KOPT-K1 (cell line): ENCODE measurements at regions not wholly inside any gene's neighbourhood (a gene's known extent, or its start where the extent isn't known, plus 50 kb on each side); places are given as distances from the start of the nearest gene placed in this dataset.

Experiments used
- H3K27ac ChIP-seq: fragments of 200-600 bp; sonication (generic); 2 replicates; pipeline ENCODE4 v1.5.1; 2016; ENCODE audit warnings: antibody characterized with exemption, mild to moderate bottlenecking, low read depth, low read length; ENCODE audit not compliant: poor library complexity, severe bottlenecking
- H3K36me3 ChIP-seq: fragments of 200-600 bp; sonication (generic); 2 replicates; pipeline ENCODE4 v1.5.1; 2017; ENCODE audit warnings: antibody characterized with exemption, mild to moderate bottlenecking, low read length, moderate library complexity; ENCODE audit not compliant: insufficient read depth
- H3K9me3 ChIP-seq: fragments of 200-600 bp; sonication (generic); 2 replicates; pipeline ENCODE4 v1.5.1; 2017; ENCODE audit warnings: antibody characterized with exemption, low read length, mild to moderate bottlenecking; ENCODE audit not compliant: insufficient read depth, poor library complexity, severe bottlenecking

DNA sequence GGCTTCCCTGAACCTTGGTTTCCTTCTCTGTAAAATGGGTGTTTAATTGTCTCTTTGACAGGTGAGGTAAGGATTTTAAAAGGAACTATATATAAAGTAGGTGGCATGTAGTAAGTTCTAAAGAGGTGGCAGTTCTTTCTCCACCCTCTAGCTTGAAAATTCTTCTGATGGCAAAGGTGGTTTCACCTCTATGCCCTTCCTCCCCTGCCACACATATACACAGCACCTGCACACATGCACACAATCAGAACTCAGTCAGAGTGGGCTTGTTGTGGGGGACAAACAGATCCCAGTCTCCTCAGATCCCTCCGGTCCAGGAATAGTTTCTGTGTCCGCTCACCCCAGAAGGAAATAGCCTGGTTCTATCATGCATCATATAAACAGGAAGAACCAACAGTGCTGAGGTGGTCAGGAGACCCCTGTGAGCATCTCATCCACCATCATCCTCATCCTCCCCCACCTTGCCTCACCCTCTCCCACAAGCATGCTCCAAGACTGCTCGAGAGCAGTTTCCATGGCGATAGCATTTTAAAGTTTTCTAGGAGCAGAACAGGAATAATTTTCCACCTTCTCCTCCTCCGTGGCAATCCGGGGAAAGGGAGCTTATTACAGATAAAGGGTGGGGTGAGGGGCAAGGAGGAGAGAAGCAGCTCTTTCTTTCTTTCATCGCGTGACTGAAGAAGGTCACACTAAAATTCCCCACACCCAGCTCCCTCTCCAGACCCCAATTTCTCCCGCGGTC is 123.6 kb downstream of the CHST1 start:
- Histone ChIP-seq H3K27ac (no peak overlapping the region), H3K9me3 (no peaks in the 10 kb centered on the region), H3K36me3 (no peaks in the 10 kb centered on the region)

DNA sequence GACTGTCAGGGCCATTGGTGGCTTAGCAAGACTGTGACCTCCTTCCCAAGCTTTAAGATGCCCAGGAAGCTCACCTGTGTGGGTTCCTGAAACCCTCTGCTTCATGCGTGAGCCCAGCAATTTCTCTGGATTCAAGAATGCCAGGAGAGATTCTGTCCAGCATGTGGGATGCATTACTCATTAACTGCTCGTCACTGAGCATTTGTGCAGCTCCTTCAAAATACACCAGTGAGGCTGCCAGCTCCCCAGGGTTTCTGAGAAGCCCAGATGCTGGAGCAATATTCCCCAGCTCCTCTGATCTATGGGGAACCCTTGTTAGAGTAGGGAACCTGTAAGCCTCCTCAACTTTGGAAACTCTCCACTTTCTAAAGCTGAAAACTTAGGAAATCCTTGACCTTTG is 126.5 kb downstream of the CHST1 start:
- Histone ChIP-seq H3K9me3 (no peaks in the 10 kb centered on the region), H3K27ac (no peak overlapping the region), H3K36me3 (no peaks in the 10 kb centered on the region)

GRCh38 chr11:45538363-45538762 is 127.1 kb downstream of the CHST1 start:
- H3K36me3 ChIP-seq = no peaks in the 10 kb centered on the region
- H3K27ac ChIP-seq = no peak overlapping the region
- H3K9me3 ChIP-seq = no peaks in the 10 kb centered on the region

DNA sequence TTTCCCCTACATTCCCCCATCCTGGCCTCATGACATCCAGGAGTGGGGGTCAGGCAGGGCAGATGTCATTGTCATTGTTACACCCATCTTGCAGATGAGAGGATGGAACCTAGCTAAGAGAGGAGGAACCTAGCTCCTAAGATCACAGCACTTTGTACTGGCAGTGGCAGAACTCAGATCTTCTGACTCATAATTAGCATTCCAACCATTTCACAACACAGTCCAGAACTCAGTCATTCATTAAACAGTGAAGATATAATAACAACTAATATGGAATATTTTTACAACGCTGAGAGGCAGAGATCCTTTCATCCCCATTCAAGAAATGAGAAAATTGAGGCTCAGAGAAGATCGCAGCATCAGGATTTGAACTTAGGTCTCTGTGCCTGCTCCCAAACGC is 127.8 kb downstream of the CHST1 start:
- Histone ChIP-seq H3K27ac (no peak overlapping the region), H3K9me3 (no peaks in the 10 kb centered on the region), H3K36me3 (no peaks in the 10 kb centered on the region)

DNA sequence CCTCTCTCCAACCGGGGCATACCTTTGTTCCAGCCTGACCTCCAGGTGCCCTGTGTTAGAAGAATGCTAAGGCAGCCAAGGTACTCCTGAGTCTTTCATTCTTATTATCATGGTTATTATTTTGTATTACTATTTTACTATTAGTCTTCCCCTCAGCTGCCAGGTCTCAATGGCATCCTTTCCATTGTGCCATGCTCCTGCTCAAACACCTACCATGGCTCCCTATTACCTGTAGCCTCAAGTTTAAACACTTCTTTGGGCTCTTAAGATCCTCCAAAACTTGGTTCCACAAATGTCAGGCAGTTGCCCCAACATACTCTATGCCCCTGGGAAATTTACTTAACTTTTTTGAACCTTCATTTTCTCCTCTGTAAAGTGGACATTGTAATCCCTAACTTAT is 130.4 kb downstream of the CHST1 start:
- H3K36me3 ChIP-seq = no peaks in the 10 kb centered on the region
- H3K27ac ChIP-seq = no peak overlapping the region

DNA sequence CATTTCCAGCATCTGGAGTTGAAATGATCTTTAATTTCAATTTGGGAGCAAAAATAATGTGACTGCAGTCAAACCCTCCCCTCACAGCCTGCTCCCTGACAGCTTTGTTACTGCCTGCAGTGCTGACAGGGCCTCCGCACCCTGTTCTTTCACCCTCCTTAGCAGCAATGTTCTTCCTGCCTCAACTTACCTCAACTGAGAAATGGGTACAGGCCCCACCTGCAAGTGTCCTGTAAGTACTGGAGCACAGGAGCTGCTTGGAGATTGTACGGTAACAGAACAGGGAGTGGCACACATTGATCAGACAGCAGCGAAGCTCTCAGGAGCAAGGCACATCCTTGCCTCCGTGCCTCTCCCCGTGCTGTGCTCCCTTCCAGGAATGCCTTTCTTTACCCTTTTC is 131.3 kb downstream of the CHST1 start:
- Histone ChIP-seq H3K36me3 (no peaks in the 10 kb centered on the region), H3K27ac (no peak overlapping the region), H3K9me3 (no peaks in the 10 kb centered on the region)

More for the DNA sequence above, 130.4 kb downstream of the CHST1 start:
- H3K9me3 ChIP-seq = no peaks in the 10 kb centered on the region

- H3K9me3 ChIP-seq = no peaks in the 10 kb centered on the region
- no peak overlapping the region for H3K27ac ChIP-seq
Measured at GRCh38 chr11:45532546-45532945, 132.9 kb downstream of the CHST1 start.

DNA sequence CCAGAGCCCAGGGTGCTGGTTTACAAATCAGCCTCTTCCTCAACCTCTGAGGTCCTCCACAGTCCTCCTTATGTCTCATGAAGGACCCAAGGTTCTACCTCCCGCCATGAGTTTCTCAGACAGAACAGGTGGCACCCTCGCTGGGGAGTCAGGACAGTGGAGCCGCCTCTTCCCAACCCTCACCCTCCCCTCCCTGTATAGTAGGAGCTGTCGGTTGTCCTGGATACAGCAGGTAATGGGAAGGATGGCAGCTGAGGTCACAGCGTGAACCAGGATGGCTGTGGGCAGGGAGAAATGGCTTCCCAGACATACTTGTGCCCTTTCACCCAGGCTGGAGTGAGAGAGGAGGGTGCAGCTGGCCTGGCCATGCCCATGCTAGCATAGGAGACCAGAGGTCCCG is 134.6 kb downstream of the CHST1 start:
- Histone ChIP-seq H3K27ac (no peak overlapping the region), H3K9me3 (no peaks in the 10 kb centered on the region), H3K36me3 (no peaks in the 10 kb centered on the region)

More at GRCh38 chr11:45532546-45532945, 132.9 kb downstream of the CHST1 start:
- no peaks in the 10 kb centered on the region for H3K36me3 ChIP-seq

- H3K9me3 ChIP-seq = no peaks in the 10 kb centered on the region
- H3K27ac ChIP-seq = no peak overlapping the region
- H3K36me3 ChIP-seq = no peaks in the 10 kb centered on the region
Measured at GRCh38 chr11:45530111-45530510, 135.3 kb downstream of the CHST1 start.

DNA sequence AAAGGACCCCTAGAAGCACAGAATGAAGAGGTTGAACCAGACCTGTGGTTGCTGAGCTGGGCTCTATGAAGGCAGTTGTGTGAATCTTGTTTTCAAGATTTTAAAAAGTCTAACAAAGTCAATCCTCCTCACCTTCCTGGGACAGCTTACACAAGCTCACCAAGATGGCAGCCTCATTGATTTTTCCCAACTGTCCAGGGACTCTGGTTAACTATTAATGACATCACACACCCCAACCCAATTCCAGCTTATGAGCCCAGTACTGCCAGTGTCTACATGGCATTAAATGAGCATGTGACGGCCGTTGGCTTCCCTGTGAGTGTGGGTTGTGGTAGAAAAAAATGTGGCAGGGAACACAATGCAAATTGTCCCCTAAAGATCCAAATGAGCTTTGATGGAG is 137.0 kb downstream of the CHST1 start:
- H3K27ac ChIP-seq = no peak overlapping the region
- H3K9me3 ChIP-seq = no peaks in the 10 kb centered on the region
- no peaks in the 10 kb centered on the region for H3K36me3 ChIP-seq

DNA sequence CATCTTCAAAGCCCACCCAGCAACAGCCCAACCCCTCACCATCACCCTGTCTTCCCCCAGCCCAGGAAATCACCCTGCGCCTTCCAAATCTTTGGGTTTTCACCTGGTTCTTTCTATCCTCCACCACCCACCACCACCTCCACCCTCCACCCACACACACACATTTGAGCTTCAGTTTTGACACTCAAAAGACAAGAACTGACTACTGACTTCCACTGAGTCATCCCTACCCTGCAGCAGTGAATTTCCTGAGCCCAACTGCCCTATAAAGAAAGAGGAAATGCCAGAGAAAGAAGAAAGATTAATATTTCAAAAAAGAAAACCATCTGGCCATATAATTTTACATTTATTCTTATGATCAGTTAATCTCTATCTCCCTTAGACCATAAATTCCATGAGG is 137.5 kb downstream of the CHST1 start:
- Histone ChIP-seq H3K27ac (no peak overlapping the region), H3K36me3 (no peaks in the 10 kb centered on the region), H3K9me3 (no peaks in the 10 kb centered on the region)

DNA sequence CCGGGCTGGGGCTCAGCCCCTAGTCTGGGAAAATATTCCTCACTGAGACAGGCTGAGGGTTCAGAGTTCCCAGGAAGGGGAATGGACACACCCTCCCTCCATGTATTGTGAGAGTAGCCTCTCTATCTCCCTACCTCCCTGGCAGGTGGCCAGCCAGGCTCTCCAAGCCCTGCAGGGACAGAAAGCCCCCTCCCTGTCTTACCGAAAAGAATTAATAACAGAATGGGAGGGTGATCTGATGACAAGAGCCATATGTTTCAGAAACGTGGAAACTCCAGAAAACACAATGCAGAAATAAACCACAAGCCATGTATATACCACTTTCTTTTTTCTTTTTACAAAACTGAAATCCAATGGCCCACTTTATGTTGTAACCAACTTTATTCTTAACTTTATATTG is 140.0 kb downstream of the CHST1 start:
- Histone ChIP-seq H3K27ac (no peak overlapping the region), H3K9me3 (no peaks in the 10 kb centered on the region), H3K36me3 (no peaks in the 10 kb centered on the region)

GRCh38 chr11:45523760-45524159 is 141.7 kb downstream of the CHST1 start:
- H3K9me3 ChIP-seq = no peaks in the 10 kb centered on the region
- no peak overlapping the region for H3K27ac ChIP-seq
- H3K36me3 ChIP-seq = no peaks in the 10 kb centered on the region

GRCh38 chr11:45518833-45519535 is 146.4 kb downstream of the CHST1 start:
- Histone ChIP-seq H3K27ac (no peak overlapping the region), H3K9me3 (no peaks in the 10 kb centered on the region), H3K36me3 (no peaks in the 10 kb centered on the region)

DNA sequence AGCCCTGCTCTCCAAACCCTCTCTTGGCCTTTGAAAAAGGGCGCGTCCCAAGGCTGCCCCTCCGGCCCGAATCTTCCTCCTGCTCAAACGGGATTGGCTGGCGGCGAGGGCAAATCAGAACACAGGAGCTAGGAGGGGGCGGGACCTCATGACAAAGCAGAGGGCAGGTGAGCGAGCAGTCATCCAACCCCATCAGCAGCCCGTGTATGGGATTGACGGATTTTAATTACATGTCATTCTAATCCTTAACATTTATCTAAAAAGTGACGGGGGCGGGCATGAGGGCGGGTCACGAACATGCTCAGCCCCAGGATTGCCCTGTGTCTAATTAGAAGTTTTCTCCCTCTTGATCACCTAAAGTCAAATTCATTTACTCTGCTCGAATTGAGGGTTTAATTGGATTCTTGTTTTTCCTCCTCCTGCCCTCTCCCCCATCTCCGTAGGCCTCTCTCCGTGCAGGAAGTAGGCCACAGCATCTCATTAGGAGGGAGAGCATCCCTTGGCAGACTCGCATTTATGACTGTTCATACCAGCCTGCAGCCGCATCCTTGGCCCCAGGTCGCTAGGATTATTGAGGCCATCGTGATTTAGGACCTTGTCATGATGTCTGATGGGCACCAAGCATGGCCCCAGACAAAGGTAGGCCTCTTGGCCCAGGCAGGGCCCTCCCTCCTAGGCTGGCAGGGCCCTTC is 147.1 kb downstream of the CHST1 start:
- H3K27ac ChIP-seq = no peak overlapping the region
- no peaks in the 10 kb centered on the region for H3K9me3 ChIP-seq
- H3K36me3 ChIP-seq = no peaks in the 10 kb centered on the region
